Ishikawa (cell line): ENCODE measurements at regions not wholly inside any gene's neighbourhood (a gene's known extent, or its start where the extent isn't known, plus 50 kb on each side); places are given as distances from the start of the nearest gene placed in this dataset.

Source experiments
- CEBPB ChIP-seq: IDR thresholded peaks from 2 replicates; pipeline ENCODE4 v1.6.1; 2012
- CREB1 ChIP-seq: IDR thresholded peaks from 2 replicates; pipeline ENCODE4 v1.6.1; 2012; ENCODE audit warnings: low read depth
- EGR1 ChIP-seq: IDR thresholded peaks from 2 replicates; pipeline ENCODE4 v1.6.1; 2012
- EP300 ChIP-seq: IDR thresholded peaks from 2 replicates; pipeline ENCODE4 v1.6.1; 2012; ENCODE audit warnings: borderline replicate concordance
- FOXM1 ChIP-seq: IDR thresholded peaks from 2 replicates; pipeline ENCODE4 v1.6.1; 2012; ENCODE audit warnings: low read depth, borderline replicate concordance
- NFIC ChIP-seq: IDR thresholded peaks from 2 replicates; pipeline ENCODE4 v1.6.1; 2012
- RAD21 ChIP-seq: IDR thresholded peaks from 2 replicates; pipeline ENCODE4 v1.6.1; 2012; ENCODE audit warnings: low read depth
- REST ChIP-seq: IDR thresholded peaks from 2 replicates; pipeline ENCODE4 v1.6.1; 2012; ENCODE audit warnings: low read depth, mild to moderate bottlenecking
- TAF1 ChIP-seq: IDR thresholded peaks from 2 replicates; pipeline ENCODE4 v1.6.1; 2012; ENCODE audit warnings: low read depth, mild to moderate bottlenecking
- TCF12 ChIP-seq: IDR thresholded peaks from 2 replicates; pipeline ENCODE4 v1.6.1; 2012; ENCODE audit warnings: low read depth
- TEAD4 ChIP-seq: IDR thresholded peaks from 2 replicates; pipeline ENCODE4 v1.6.1; 2012
- YY1 ChIP-seq: IDR thresholded peaks from 2 replicates; pipeline ENCODE4 v1.6.1; 2012; ENCODE audit warnings: low read depth
- ZBTB7A ChIP-seq: IDR thresholded peaks from 2 replicates; pipeline ENCODE4 v1.6.1; 2012; ENCODE audit warnings: low read depth
- TF ChIP-seq, protein P1 (sequence below): IDR thresholded peaks from 2 replicates; pipeline ENCODE4 v1.6.1; 2012
- TF ChIP-seq, protein P2 (sequence below): IDR thresholded peaks from 2 replicates; pipeline ENCODE4 v1.6.1; 2012

- no peak for TF ChIP-seq EGR1
- TF ChIP-seq TEAD4: no peak
- TF ChIP-seq YY1: no peak
- no peak for TF ChIP-seq CREB1
- no peak for TF ChIP-seq REST
- TF ChIP-seq TAF1: no peak
- no peak for TF ChIP-seq EP300
- TF ChIP-seq CEBPB: no peak
- no peak for TF ChIP-seq RAD21
- TF ChIP-seq ZBTB7A: no peak
- TF ChIP-seq TCF12: no peak
Observed at GRCh38 chr2:172329416-172329773, 98.0 kb upstream of the ITGA6 start.

DNA sequence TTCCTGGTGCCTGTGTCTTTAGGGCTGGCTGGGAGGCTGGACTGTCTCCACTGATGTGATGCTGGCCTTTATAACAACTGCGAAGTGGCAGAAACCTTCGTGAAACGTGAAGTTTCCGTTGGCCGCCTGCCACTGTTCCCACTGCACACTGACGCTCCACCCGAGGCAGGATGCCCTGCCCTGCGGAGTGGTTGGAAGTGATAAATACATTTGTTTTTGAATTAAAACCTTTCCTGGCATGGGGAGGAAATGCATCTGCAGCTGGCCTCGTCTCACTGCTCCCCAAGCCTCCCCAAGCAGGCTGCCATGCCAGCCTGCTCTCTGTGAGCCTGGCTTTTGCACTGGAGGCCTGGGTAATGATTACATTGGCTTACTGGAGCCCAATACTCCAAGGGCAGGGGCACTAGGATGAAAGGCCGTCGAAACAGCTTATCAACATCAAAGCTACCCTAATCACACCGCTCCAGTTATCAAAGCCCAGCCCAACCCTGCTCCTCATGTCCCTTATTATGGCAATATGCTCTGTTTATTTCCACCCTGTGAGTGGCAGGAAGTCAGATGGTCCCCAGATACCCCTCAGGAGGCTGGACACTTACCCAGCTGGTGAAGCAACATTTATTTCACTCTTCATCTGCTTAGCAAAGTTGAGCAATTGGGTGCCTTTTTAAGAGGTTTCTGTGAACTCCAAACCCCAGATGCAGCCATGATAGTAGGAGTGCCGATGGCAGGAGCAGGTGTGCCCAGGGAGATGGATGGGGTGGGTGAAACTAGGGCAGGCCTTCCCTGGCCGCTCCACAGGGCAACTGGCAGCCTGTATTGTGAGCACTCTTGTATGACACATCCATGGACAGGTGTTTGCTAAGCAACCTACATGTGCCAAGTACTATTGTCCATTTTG, 97.4 kb upstream of the ITGA6 start:
- no peak for TF ChIP-seq EGR1
- no peak for TF ChIP-seq FOXM1
- TF ChIP-seq EP300: no peak
- TF ChIP-seq CEBPB: no peak
- TF ChIP-seq, protein P1, sequence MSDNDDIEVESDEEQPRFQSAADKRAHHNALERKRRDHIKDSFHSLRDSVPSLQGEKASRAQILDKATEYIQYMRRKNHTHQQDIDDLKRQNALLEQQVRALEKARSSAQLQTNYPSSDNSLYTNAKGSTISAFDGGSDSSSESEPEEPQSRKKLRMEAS: no peak
- TF ChIP-seq TEAD4: no peak
- TF ChIP-seq CREB1: no peak
- no peak for TF ChIP-seq TAF1
- no peak for TF ChIP-seq NFIC
- TF ChIP-seq, protein P2, sequence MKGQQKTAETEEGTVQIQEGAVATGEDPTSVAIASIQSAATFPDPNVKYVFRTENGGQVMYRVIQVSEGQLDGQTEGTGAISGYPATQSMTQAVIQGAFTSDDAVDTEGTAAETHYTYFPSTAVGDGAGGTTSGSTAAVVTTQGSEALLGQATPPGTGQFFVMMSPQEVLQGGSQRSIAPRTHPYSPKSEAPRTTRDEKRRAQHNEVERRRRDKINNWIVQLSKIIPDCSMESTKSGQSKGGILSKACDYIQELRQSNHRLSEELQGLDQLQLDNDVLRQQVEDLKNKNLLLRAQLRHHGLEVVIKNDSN: no peak
- no peak for TF ChIP-seq REST
- TF ChIP-seq RAD21: no peak
- no peak for TF ChIP-seq YY1
- TF ChIP-seq TCF12: no peak
- no peak for TF ChIP-seq ZBTB7A

GRCh38 chr2:172332507-172332906, 94.9 kb upstream of the ITGA6 start:
- no peak for TF ChIP-seq REST
- TF ChIP-seq TEAD4: no peak
- TF ChIP-seq TCF12: no peak
- no peak for TF ChIP-seq TAF1
- TF ChIP-seq YY1: no peak
- no peak for TF ChIP-seq FOXM1
- TF ChIP-seq, protein P1: no peak
- no peak for TF ChIP-seq CREB1
- TF ChIP-seq NFIC: no peak
- TF ChIP-seq, protein P2: no peak
- no peak for TF ChIP-seq CEBPB
- TF ChIP-seq EGR1: no peak
- TF ChIP-seq RAD21: no peak
- no peak for TF ChIP-seq ZBTB7A

GRCh38 chr2:172333235-172333977, 94.0 kb upstream of the ITGA6 start:
- no peak for TF ChIP-seq CEBPB
- no peak for TF ChIP-seq YY1
- no peak for TF ChIP-seq EP300
- no peak for TF ChIP-seq TCF12
- TF ChIP-seq, protein P1: no peak
- no peak for TF ChIP-seq TAF1
- TF ChIP-seq TEAD4: no peak
- TF ChIP-seq RAD21: no peak
- TF ChIP-seq NFIC: no peak
- TF ChIP-seq REST: no peak
- TF ChIP-seq FOXM1: no peak
- no peak for TF ChIP-seq CREB1
- no peak for TF ChIP-seq ZBTB7A
- TF ChIP-seq, protein P2: no peak
- TF ChIP-seq EGR1: no peak
